CD14-positive monocyte (primary cell): ENCODE measurements at regions not wholly inside any gene's neighbourhood (a gene's known extent, or its start where the extent isn't known, plus 50 kb on each side); places are given as distances from the start of the nearest gene placed in this dataset.

Experiments used
- DNase-seq, 3 donors: peaks; one replicate each; pipeline ENCODE4 v3.0.0-alpha.2; 2011 to 2022
- H2AFZ ChIP-seq: 2 replicates; pipeline ENCODE4 v1.6.0; 2012; ENCODE audit warnings: mild to moderate bottlenecking, low read depth, low read length, inconsistent platforms; ENCODE audit not compliant: insufficient read depth, poor library complexity, severe bottlenecking
- H3K27ac ChIP-seq, 2 donors: 1 replicate in 1 of 2; 2 replicates in 1 of 2; pipeline ENCODE4 v1.5.1; 2012 to 2013; ENCODE audit warnings: low read length in 2 of 2, control low read depth in 1 of 2, inconsistent platforms in 1 of 2, low read depth in 1 of 2, mild to moderate bottlenecking in 1 of 2
- H3K27me3 ChIP-seq, 2 donors: one replicate each; pipeline versions ENCODE4 v1.6.0 to v1.6.1; 2011 to 2013; ENCODE audit warnings: low read length in 2 of 2; ENCODE audit not compliant: control insufficient read depth in 2 of 2, insufficient read depth in 2 of 2
- H3K36me3 ChIP-seq, 2 donors: replicated peaks in 1 of 2; 1 replicate in 1 of 2; 2 replicates in 1 of 2; pipeline versions ENCODE4 v1.5.1 to v1.6.1; 2012 to 2013; ENCODE audit warnings: low read length in 2 of 2, control low read depth in 1 of 2, inconsistent platforms in 1 of 2, mild to moderate bottlenecking in 1 of 2; ENCODE audit not compliant: insufficient read depth in 2 of 2, control insufficient read depth in 1 of 2
- H3K4me1 ChIP-seq, 2 donors: 1 replicate in 1 of 2; 2 replicates in 1 of 2; pipeline versions ENCODE4 v1.5.1 to v1.6.1; 2012 to 2013; ENCODE audit warnings: low read length in 2 of 2, control low read depth in 1 of 2, inconsistent platforms in 1 of 2, mild to moderate bottlenecking in 1 of 2, moderate library complexity in 1 of 2; ENCODE audit not compliant: insufficient read depth in 2 of 2, control insufficient read depth in 1 of 2
- H3K4me2 ChIP-seq: replicated peaks from 2 replicates; pipeline ENCODE3; 2012; ENCODE audit warnings: low read length, moderate library complexity, mild to moderate bottlenecking; ENCODE audit not compliant: poor library complexity, severe bottlenecking; ENCODE audit errors: extremely low read depth
- H3K4me3 ChIP-seq, 3 experiments: fragments of 200-600 bp in 1 of 3; sonication (generic) in 1 of 3; replicated peaks in 1 of 3; 1 replicate in 2 of 3; 2 replicates in 1 of 3; pipeline ENCODE4 v1.5.1; 2011 to 2013; ENCODE audit warnings: low read length in 3 of 3, mild to moderate bottlenecking in 3 of 3, control low read depth in 2 of 3, low read depth in 2 of 3, inconsistent platforms in 1 of 3, moderate library complexity in 1 of 3
- H3K79me2 ChIP-seq: 2 replicates; pipeline ENCODE4 v1.6.0; 2012; ENCODE audit warnings: mild to moderate bottlenecking, control low read depth, inconsistent platforms, low read length, moderate library complexity; ENCODE audit not compliant: insufficient read depth
- H3K9ac ChIP-seq: 2 replicates; pipeline ENCODE4 v1.6.0; 2017; ENCODE audit warnings: low read length, mild to moderate bottlenecking; ENCODE audit not compliant: insufficient read depth, poor library complexity, severe bottlenecking
- H3K9me3 ChIP-seq, 2 donors: replicated peaks in 1 of 2; 1 replicate in 1 of 2; 2 replicates in 1 of 2; pipeline versions ENCODE4 v1.5.1 to v1.6.1; 2012 to 2013; ENCODE audit warnings: low read length in 2 of 2, control low read depth in 1 of 2; ENCODE audit not compliant: control insufficient read depth in 1 of 2, insufficient read depth in 1 of 2
- H4K20me1 ChIP-seq: 2 replicates; pipeline ENCODE4 v1.6.0; 2012; ENCODE audit warnings: mild to moderate bottlenecking, low read length, control low read depth, moderate library complexity; ENCODE audit not compliant: insufficient read depth
- H3K27ac Mint-ChIP-seq, 7 donors: one replicate each; pipeline ENCODE4 v1.8.0; 2020; ENCODE audit warnings: mild to moderate bottlenecking in 7 of 7, mixed read lengths in 7 of 7, moderate library complexity in 6 of 7, inconsistent platforms in 2 of 7
- H3K27me3 Mint-ChIP-seq, 3 donors: one replicate each; pipeline ENCODE4 v1.8.0; 2021 to 2022; ENCODE audit warnings: low read depth in 3 of 3, mild to moderate bottlenecking in 3 of 3, mixed read lengths in 3 of 3, moderate library complexity in 3 of 3, inconsistent platforms in 1 of 3
- H3K36me3 Mint-ChIP-seq, 2 donors: one replicate each; pipeline ENCODE4 v1.8.0; 2020; ENCODE audit warnings: mixed read lengths in 2 of 2, inconsistent platforms in 1 of 2, mild to moderate bottlenecking in 1 of 2
- H3K4me1 Mint-ChIP-seq: one replicate; pipeline ENCODE4 v1.8.0; 2020; ENCODE audit warnings: mild to moderate bottlenecking, mixed read lengths
- H3K4me3 Mint-ChIP-seq, 2 donors: one replicate each; pipeline ENCODE4 v1.8.0; 2020; ENCODE audit warnings: mild to moderate bottlenecking in 2 of 2, mixed read lengths in 2 of 2, moderate library complexity in 1 of 2
- H3K9me3 Mint-ChIP-seq, 7 donors: one replicate each; pipeline ENCODE4 v1.8.0; 2020 to 2022; ENCODE audit warnings: mixed read lengths in 7 of 7, mild to moderate bottlenecking in 6 of 7, moderate library complexity in 6 of 7, inconsistent platforms in 2 of 7
- CTCF ChIP-seq: fragments of 200-600 bp; IDR thresholded peaks from one replicate; pipeline ENCODE4 v1.8.0; 2022; ENCODE audit warnings: antibody characterized with exemption, mild to moderate bottlenecking
- WGBS: methylation state at CpG from one replicate; pipeline ENCODE4 v1.1.5; 2013; ENCODE audit warnings: missing lambda C conversion rate; ENCODE audit not compliant: insufficient coverage; 5-methylcytosine and 5-hydroxymethylcytosine counted together
- intact Hi-C, 2 donors: fragments of 100-400 bp; cut with micrococcal nuclease; formaldehyde crosslinking; loops; one replicate each; pipeline versions ENCODE4 v1.15.0 to v1.15.1; 2023

- no peak for DNase-seq
- Mint-ChIP-seq H3K9me3 (peaks cover 0 to 9% (median 5%) of the 10 kb centered on the region in 7 donors), H3K4me3 (no peak overlapping the region), H3K36me3 (no peaks in the 10 kb centered on the region), H3K27me3 (no peaks in the 10 kb centered on the region), H3K27ac (no peak overlapping the region), H3K4me1 (no peaks in the 10 kb centered on the region)
- no peaks in the 10 kb centered on the region for H3K79me2 ChIP-seq
- no peak overlapping the region for H3K4me2 ChIP-seq
- intact Hi-C loops, result no loop called here
- H3K9me3 ChIP-seq, result peaks cover 0 to 4% of the 10 kb centered on the region in 2 donors
- no peak overlapping the region for H3K4me3 ChIP-seq
- no peaks in the 10 kb centered on the region for H3K4me1 ChIP-seq
- H3K27me3 ChIP-seq, result no peaks in the 10 kb centered on the region
- no peaks in the 10 kb centered on the region for H4K20me1 ChIP-seq
- WGBS, result 89% methylated on average over 3 of the region's 3 CpGs
- H3K27ac ChIP-seq, result no peak overlapping the region
- no peak for TF ChIP-seq CTCF
- no peak overlapping the region for H2AFZ ChIP-seq
- no peak overlapping the region for H3K9ac ChIP-seq
- no peaks in the 10 kb centered on the region for H3K36me3 ChIP-seq
Measured at GRCh38 chr7:119033641-119034040, 809.1 kb downstream of the ANKRD7 start.

GRCh38 chr7:119037941-119038340, 813.4 kb downstream of the ANKRD7 start:
- Mint-ChIP-seq H3K4me1 (no peaks in the 10 kb centered on the region), H3K27me3 (no peaks in the 10 kb centered on the region), H3K36me3 (no peaks in the 10 kb centered on the region), H3K9me3 (peaks cover 0 to 15% (median 2%) of the 10 kb centered on the region in 7 donors), H3K27ac (no peak overlapping the region), H3K4me3 (no peak overlapping the region)
- WGBS, result 80% methylated on average over 2 of the region's 2 CpGs
- Histone ChIP-seq H3K27ac (no peak overlapping the region), H2AFZ (no peak overlapping the region), H3K4me2 (no peak overlapping the region), H3K36me3 (no peaks in the 10 kb centered on the region), H3K79me2 (no peaks in the 10 kb centered on the region), H3K4me3 (no peak overlapping the region), H3K27me3 (no peaks in the 10 kb centered on the region), H4K20me1 (no peaks in the 10 kb centered on the region), H3K9ac (no peak overlapping the region), H3K9me3 (peaks cover 0 to 6% of the 10 kb centered on the region in 2 donors), H3K4me1 (no peaks in the 10 kb centered on the region)
- intact Hi-C loops, result no loop called here
- no peak for DNase-seq
- no peak for TF ChIP-seq CTCF
